ENCODE measurements at regions not wholly inside any gene's neighbourhood (a gene's known extent, or its start where the extent isn't known, plus 50 kb on each side); places are given as distances from the start of the nearest gene placed in this dataset.

DNA sequence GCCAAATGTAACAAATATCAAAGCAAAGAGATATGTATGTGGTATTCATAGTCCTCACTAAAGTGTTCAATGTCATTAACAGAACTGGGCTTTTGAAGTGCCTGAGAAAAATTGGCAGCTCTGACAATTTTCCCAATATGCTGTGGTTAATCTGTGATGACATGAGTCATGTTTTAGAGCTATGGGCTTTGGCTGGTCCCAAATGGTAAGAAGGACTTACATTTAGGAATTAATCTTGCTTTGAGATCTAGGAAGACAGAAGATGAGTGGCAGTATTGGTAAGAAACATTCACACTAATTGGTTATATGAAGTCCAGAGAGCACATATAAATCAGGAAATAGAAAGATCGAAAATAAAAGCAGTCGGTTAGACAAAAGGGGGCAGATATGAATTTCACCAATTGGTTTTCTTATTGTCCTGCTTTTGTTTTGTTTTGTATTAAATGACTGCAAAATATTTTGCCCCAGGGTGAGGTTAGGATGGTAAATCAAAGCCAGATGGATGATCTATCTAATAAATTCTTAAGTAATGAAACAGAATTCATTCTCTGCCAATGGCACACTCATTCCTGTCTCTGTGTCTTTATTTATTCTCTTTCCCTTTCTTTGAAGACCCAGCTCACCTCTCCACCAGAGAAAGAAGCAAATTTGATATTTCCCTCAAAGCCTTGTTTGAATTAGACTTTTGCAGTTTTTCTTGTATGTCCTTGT, 993.1 kb downstream of the RPA4 start:
- in situ Hi-C loops (cut with MboI; ENCODE audit: low sequenced_read_pairs), result no loop called here
- dilution Hi-C loops (cut with HindIII; ENCODE audit: low sequenced_read_pairs, unreplicated experiment), result no loop called here
- no peak overlapping the region for H2BK20ac ChIP-seq (ENCODE audit: low read depth, low read length)
- H2BK15ac ChIP-seq (ENCODE audit: low read depth, low read length), result no peak overlapping the region
- ATAC-seq (ENCODE audit: low read depth), result no peak
- intact Hi-C loops (cut with micrococcal nuclease), result no loop called here
- TF ChIP-seq SMC3 (IDR thresholded peaks at IDR 0.05; ENCODE audit: low read depth, low read length) (no peak), CEBPB (IDR thresholded peaks at IDR 0.05; ENCODE audit: low read depth, low read length) (no peak), POLR2A (IDR thresholded peaks at IDR 0.05; ENCODE audit: low read depth, low read length) (no peak), MXI1 (IDR thresholded peaks at IDR 0.05; ENCODE audit: borderline replicate concordance, low read depth, low read length) (no peak), RCOR1 (IDR thresholded peaks at IDR 0.05; ENCODE audit: insufficient replicate concordance, low read length) (no peak), RAD21 (IDR thresholded peaks at IDR 0.05; ENCODE audit: low read length) (no peak), CHD1 (IDR thresholded peaks at IDR 0.05; ENCODE audit: low read depth, low read length) (no peak), FOS (IDR thresholded peaks at IDR 0.05; ENCODE audit: low read depth, low read length) (no peak), RFX5 (IDR thresholded peaks at IDR 0.05; ENCODE audit: low read depth, low read length) (no peak), MAZ (IDR thresholded peaks at IDR 0.05; ENCODE audit: borderline replicate concordance, low read depth, low read length) (no peak), MAFK (IDR thresholded peaks at IDR 0.05; ENCODE audit: low read depth, low read length) (no peak), BHLHE40 (IDR thresholded peaks at IDR 0.05; ENCODE audit: low read depth, low read length) (no peak), NFE2L2 (IDR thresholded peaks at IDR 0.05; ENCODE audit: low read depth, low read length) (no peak)
- TF ChIP-seq, protein P1, sequence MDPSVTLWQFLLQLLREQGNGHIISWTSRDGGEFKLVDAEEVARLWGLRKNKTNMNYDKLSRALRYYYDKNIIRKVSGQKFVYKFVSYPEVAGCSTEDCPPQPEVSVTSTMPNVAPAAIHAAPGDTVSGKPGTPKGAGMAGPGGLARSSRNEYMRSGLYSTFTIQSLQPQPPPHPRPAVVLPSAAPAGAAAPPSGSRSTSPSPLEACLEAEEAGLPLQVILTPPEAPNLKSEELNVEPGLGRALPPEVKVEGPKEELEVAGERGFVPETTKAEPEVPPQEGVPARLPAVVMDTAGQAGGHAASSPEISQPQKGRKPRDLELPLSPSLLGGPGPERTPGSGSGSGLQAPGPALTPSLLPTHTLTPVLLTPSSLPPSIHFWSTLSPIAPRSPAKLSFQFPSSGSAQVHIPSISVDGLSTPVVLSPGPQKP (IDR thresholded peaks at IDR 0.05; ENCODE audit: borderline replicate concordance, low read depth, low read length), result no peak
- TF ChIP-seq, protein P2, sequence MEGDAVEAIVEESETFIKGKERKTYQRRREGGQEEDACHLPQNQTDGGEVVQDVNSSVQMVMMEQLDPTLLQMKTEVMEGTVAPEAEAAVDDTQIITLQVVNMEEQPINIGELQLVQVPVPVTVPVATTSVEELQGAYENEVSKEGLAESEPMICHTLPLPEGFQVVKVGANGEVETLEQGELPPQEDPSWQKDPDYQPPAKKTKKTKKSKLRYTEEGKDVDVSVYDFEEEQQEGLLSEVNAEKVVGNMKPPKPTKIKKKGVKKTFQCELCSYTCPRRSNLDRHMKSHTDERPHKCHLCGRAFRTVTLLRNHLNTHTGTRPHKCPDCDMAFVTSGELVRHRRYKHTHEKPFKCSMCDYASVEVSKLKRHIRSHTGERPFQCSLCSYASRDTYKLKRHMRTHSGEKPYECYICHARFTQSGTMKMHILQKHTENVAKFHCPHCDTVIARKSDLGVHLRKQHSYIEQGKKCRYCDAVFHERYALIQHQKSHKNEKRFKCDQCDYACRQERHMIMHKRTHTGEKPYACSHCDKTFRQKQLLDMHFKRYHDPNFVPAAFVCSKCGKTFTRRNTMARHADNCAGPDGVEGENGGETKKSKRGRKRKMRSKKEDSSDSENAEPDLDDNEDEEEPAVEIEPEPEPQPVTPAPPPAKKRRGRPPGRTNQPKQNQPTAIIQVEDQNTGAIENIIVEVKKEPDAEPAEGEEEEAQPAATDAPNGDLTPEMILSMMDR (conservative IDR thresholded peaks at IDR 0.05; ENCODE audit: low read depth, low read length), result no peak
- TF ChIP-seq, protein P3, sequence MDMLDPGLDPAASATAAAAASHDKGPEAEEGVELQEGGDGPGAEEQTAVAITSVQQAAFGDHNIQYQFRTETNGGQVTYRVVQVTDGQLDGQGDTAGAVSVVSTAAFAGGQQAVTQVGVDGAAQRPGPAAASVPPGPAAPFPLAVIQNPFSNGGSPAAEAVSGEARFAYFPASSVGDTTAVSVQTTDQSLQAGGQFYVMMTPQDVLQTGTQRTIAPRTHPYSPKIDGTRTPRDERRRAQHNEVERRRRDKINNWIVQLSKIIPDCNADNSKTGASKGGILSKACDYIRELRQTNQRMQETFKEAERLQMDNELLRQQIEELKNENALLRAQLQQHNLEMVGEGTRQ (IDR thresholded peaks at IDR 0.05; ENCODE audit: low read depth, low read length), result no peak
- no peak overlapping the region for H3K9ac ChIP-seq (ENCODE audit: low read depth, low read length)
- H2AK5ac ChIP-seq (ENCODE audit: low read depth, low read length), result no peak overlapping the region
- no peak for DNase-seq
- no peaks in the 10 kb centered on the region for H3K9me1 ChIP-seq (ENCODE audit: insufficient read depth, low read length)
- ChIA-PET CTCF (no interaction called here), POLR2A (ENCODE audit: unreplicated experiment) (no interaction called here)
- no peaks in the 10 kb centered on the region for H3K9me3 ChIP-seq (ENCODE audit: control insufficient read depth, insufficient read depth, low read length)
- no CpG with 5 or more reads among the region's 2 CpGs for WGBS, 2 experiments (ENCODE audit: extremely low coverage in 2 of 2, insufficient read length in 1 of 2)
- no peak overlapping the region for H3K18ac ChIP-seq (ENCODE audit: low read depth, low read length)
- H4K8ac ChIP-seq (ENCODE audit: low read depth in 2 of 2, low read length in 2 of 2), result no peak overlapping the region
- H2BK120ac ChIP-seq (ENCODE audit: low read depth, low read length), result no peak overlapping the region
- H3K36me3 ChIP-seq (ENCODE audit: control insufficient read depth, insufficient read depth, low read length), result no peaks in the 10 kb centered on the region
- H2BK5ac ChIP-seq (ENCODE audit: low read depth, low read length, poor library complexity, severe bottlenecking), result no peak overlapping the region
- no peaks in the 10 kb centered on the region for H4K20me1 ChIP-seq (ENCODE audit: insufficient read depth, low read length)
- H4K91ac ChIP-seq (ENCODE audit: insufficient read depth, low read depth, low read length), result no peak overlapping the region
- H3K4ac ChIP-seq (ENCODE audit: low read depth, low read length), result no peak overlapping the region
- no peak overlapping the region for H3K56ac ChIP-seq (ENCODE audit: extremely low read depth, insufficient read depth, low read length)
- no peak overlapping the region for H2AK9ac ChIP-seq (replicated peaks; ENCODE audit: low read depth, low read length, poor library complexity)
- BruUV-seq (replicated peaks), result no TSS peak
- no peak overlapping the region for H3K4me3 ChIP-seq (ENCODE audit: insufficient read depth, low read depth, low read length)
- no peak overlapping the region for H3K23ac ChIP-seq (ENCODE audit: low read depth, low read length)
- no peak overlapping the region for H2AFZ ChIP-seq (replicated peaks; ENCODE audit: low read length, poor library complexity)
- no peak overlapping the region for H3K4me2 ChIP-seq (ENCODE audit: low read depth, low read length)
- H3K14ac ChIP-seq (replicated peaks; ENCODE audit: low read depth, low read length), result no peak overlapping the region
- H3K4me1 ChIP-seq (ENCODE audit: control insufficient read depth, insufficient read depth, low read length), result no peaks in the 10 kb centered on the region
- H4K5ac ChIP-seq (ENCODE audit: low read depth, low read length), result no peak overlapping the region
- no peaks in the 10 kb centered on the region for H3K79me1 ChIP-seq (ENCODE audit: low read depth in 1 of 2, low read length in 2 of 2)
- H3K27ac ChIP-seq (ENCODE audit: insufficient read depth, low read length), result no peak overlapping the region
- H3K27me3 ChIP-seq (ENCODE audit: control insufficient read depth, insufficient read depth, low read length), result no peaks in the 10 kb centered on the region; the same call in 1 of the 2 replicates
